ENCODE measurements at regions not wholly inside any gene's neighbourhood (a gene's known extent, or its start where the extent isn't known, plus 50 kb on each side); places are given as distances from the start of the nearest gene placed in this dataset.

- Mint-ChIP-seq H3K27ac (no peak overlapping the region), H3K4me3 (no peak overlapping the region), H3K27me3 (peaks cover 9% of the 10 kb centered on the region), H3K36me3 (no peaks in the 10 kb centered on the region), H3K9me3 (peaks cover 8% of the 10 kb centered on the region), H3K4me1 (ENCODE audit: unreplicated experiment) (peaks cover 13% of the 10 kb centered on the region)
- no peak for DNase-seq (ENCODE audit: extremely low spot score, unreplicated experiment)
- no peak for TF ChIP-seq CTCF (conservative IDR thresholded peaks at IDR 0.05)
These were observed 336.8 kb upstream of the SALL1 start for GRCh38 chr16:51487880-51488279.

GRCh38 chr16:51474414-51475091, 323.5 kb upstream of the SALL1 start:
- no peak overlapping the region for H3K4me3 Mint-ChIP-seq
- peak; percentile 60 for TF ChIP-seq CTCF (conservative IDR thresholded peaks at IDR 0.05)
- no peaks in the 10 kb centered on the region for H3K36me3 Mint-ChIP-seq
- H3K27me3 Mint-ChIP-seq, result no peaks in the 10 kb centered on the region
- H3K27ac Mint-ChIP-seq, result no peak overlapping the region
- no peak for DNase-seq (ENCODE audit: extremely low spot score, unreplicated experiment)
- no peaks in the 10 kb centered on the region for H3K9me3 Mint-ChIP-seq
- H3K4me1 Mint-ChIP-seq (ENCODE audit: unreplicated experiment), result no peaks in the 10 kb centered on the region

GRCh38 chr16:51473091-51473490, 322.0 kb upstream of the SALL1 start:
- Mint-ChIP-seq H3K9me3 (no peaks in the 10 kb centered on the region), H3K36me3 (no peaks in the 10 kb centered on the region), H3K27ac (no peak overlapping the region), H3K4me1 (ENCODE audit: unreplicated experiment) (peaks cover 4% of the 10 kb centered on the region), H3K4me3 (no peak overlapping the region), H3K27me3 (no peaks in the 10 kb centered on the region)
- TF ChIP-seq CTCF (conservative IDR thresholded peaks at IDR 0.05), result no peak
- no peak for DNase-seq (ENCODE audit: extremely low spot score, unreplicated experiment)

- no peak for DNase-seq (ENCODE audit: extremely low spot score, unreplicated experiment)
- Mint-ChIP-seq H3K4me1 (ENCODE audit: unreplicated experiment) (peaks cover 14% of the 10 kb centered on the region), H3K27me3 (no peaks in the 10 kb centered on the region), H3K4me3 (no peak overlapping the region), H3K36me3 (no peaks in the 10 kb centered on the region), H3K9me3 (no peaks in the 10 kb centered on the region), H3K27ac (no peak overlapping the region)
- TF ChIP-seq CTCF (conservative IDR thresholded peaks at IDR 0.05), result no peak
These were observed 319.4 kb upstream of the SALL1 start for GRCh38 chr16:51470492-51470891.

- Mint-ChIP-seq H3K36me3 (no peaks in the 10 kb centered on the region), H3K4me3 (no peak overlapping the region), H3K9me3 (no peaks in the 10 kb centered on the region), H3K4me1 (ENCODE audit: unreplicated experiment) (peaks cover 27% of the 10 kb centered on the region), H3K27ac (no peak overlapping the region), H3K27me3 (no peaks in the 10 kb centered on the region)
- no peak for DNase-seq (ENCODE audit: extremely low spot score, unreplicated experiment)
- no peak for TF ChIP-seq CTCF (conservative IDR thresholded peaks at IDR 0.05)
These were observed 313.9 kb upstream of the SALL1 start for GRCh38 chr16:51464996-51465395.

GRCh38 chr16:51461255-51461654, 310.2 kb upstream of the SALL1 start:
- no peaks in the 10 kb centered on the region for H3K9me3 Mint-ChIP-seq
- H3K27me3 Mint-ChIP-seq, result peaks cover 7% of the 10 kb centered on the region
- no peak for TF ChIP-seq CTCF (conservative IDR thresholded peaks at IDR 0.05)
- H3K4me1 Mint-ChIP-seq (ENCODE audit: unreplicated experiment), result peaks cover 22% of the 10 kb centered on the region
- no peaks in the 10 kb centered on the region for H3K36me3 Mint-ChIP-seq
- DNase-seq (ENCODE audit: extremely low spot score, unreplicated experiment), result no peak
- no peak overlapping the region for H3K4me3 Mint-ChIP-seq
- no peak overlapping the region for H3K27ac Mint-ChIP-seq
